Testis (tissue), 2 donors: ENCODE measurements at regions not wholly inside any gene's neighbourhood (a gene's known extent, or its start where the extent isn't known, plus 50 kb on each side); places are given as distances from the start of the nearest gene placed in this dataset.

ENCODE experiments used
- POLR2A ChIP-seq: fragments of 450-650 bp; IDR thresholded peaks from one replicate; pipeline ENCODE4 v1.6.1; 2017; ENCODE audit warnings: antibody characterized with exemption, mild to moderate bottlenecking, moderate library complexity
- TF ChIP-seq, protein P1 (sequence below), 3 experiments: fragments of 450-650 bp in 2 of 3; fragments of 200-600 bp in 1 of 3; sonication (generic) in 1 of 3; IDR thresholded peaks; one replicate each; pipeline ENCODE4 v1.5.1; 2016 to 2019; ENCODE audit warnings: antibody characterized with exemption in 3 of 3, mild to moderate bottlenecking in 2 of 3, moderate library complexity in 1 of 3

DNA sequence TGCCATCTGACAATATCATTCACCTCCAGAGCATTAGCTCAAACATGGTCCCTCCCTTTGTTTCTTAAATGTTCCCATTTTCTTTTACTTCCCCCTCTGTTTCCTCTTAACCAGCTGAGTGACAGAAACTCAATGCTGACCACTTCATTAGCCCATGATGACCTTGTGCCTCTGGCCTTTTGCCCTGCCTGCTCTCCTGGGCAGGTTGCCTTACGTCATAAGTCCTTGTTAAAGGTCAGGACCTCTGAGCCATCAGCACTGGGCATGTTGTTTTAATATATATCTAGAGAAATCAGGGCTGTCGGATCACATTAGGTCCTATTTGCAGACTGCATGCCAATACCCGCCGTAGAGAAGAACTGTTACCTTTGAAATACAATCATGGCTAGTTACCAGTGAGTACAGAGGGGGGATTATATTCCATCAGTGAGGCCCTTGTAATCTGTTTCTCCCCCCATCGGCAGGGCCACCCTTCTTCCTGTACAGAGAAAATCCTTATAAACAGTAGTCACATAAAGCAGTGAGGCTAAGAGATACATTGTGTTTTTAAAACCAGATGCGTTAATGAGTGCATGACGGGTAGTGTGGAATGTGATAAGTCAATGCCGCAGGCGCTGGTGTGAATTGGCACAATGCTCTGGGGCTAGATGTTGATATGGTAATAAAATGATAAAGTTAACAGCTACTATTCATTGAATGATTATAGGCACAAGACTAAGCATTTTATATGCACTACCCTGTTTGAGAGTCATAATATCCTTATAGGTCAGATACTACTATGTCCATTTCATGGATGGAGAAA lies 94.3 kb upstream of the ZFHX3 start:
- TF ChIP-seq, protein P1, sequence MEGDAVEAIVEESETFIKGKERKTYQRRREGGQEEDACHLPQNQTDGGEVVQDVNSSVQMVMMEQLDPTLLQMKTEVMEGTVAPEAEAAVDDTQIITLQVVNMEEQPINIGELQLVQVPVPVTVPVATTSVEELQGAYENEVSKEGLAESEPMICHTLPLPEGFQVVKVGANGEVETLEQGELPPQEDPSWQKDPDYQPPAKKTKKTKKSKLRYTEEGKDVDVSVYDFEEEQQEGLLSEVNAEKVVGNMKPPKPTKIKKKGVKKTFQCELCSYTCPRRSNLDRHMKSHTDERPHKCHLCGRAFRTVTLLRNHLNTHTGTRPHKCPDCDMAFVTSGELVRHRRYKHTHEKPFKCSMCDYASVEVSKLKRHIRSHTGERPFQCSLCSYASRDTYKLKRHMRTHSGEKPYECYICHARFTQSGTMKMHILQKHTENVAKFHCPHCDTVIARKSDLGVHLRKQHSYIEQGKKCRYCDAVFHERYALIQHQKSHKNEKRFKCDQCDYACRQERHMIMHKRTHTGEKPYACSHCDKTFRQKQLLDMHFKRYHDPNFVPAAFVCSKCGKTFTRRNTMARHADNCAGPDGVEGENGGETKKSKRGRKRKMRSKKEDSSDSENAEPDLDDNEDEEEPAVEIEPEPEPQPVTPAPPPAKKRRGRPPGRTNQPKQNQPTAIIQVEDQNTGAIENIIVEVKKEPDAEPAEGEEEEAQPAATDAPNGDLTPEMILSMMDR (IDR thresholded peaks at IDR 0.05), result no peak
- TF ChIP-seq POLR2A, result no peak
